ENCODE measurements at regions not wholly inside any gene's neighbourhood (a gene's known extent, or its start where the extent isn't known, plus 50 kb on each side); places are given as distances from the start of the nearest gene placed in this dataset.

- 93% methylated on average over 3 of the region's 3 CpGs for WGBS (ENCODE audit: insufficient coverage)
- H3K27ac ChIP-seq (ENCODE audit: low read length), result no peak overlapping the region
- DNase-seq (no peak), ATAC-seq (no peak)
- no peak for TF ChIP-seq CTCF (IDR thresholded peaks at IDR 0.05)
- H3K9me3 Mint-ChIP-seq, result peaks cover 10 to 13% of the 10 kb centered on the region in 2 donors
- H3K4me3 ChIP-seq (ENCODE audit: low read length), result no peak overlapping the region
- no peaks in the 10 kb centered on the region for H3K27me3 ChIP-seq (ENCODE audit: control insufficient read depth, insufficient read depth, low read length)
- H3K4me1 ChIP-seq (ENCODE audit: control insufficient read depth, insufficient read depth, low read length), result no peaks in the 10 kb centered on the region
- H3K27ac Mint-ChIP-seq, result no peak overlapping the region
- no peaks in the 10 kb centered on the region for H3K36me3 ChIP-seq (ENCODE audit: control insufficient read depth, insufficient read depth, low read length)
- no peak overlapping the region for H3K4me3 Mint-ChIP-seq
- H3K9me3 ChIP-seq (ENCODE audit: control insufficient read depth, insufficient read depth, low read length), result no peaks in the 10 kb centered on the region
- no peaks in the 10 kb centered on the region for H3K36me3 Mint-ChIP-seq
- no peaks in the 10 kb centered on the region for H3K27me3 Mint-ChIP-seq (ENCODE audit: low read depth in 2 of 2)
- no peaks in the 10 kb centered on the region for H3K4me1 Mint-ChIP-seq
- intact Hi-C loops (cut with micrococcal nuclease), result no loop called here
Measured at GRCh38 chr1:95435611-95436010, 201.6 kb downstream of the RWDD3 start.

- no peaks in the 10 kb centered on the region for H3K9me3 ChIP-seq (ENCODE audit: control insufficient read depth, insufficient read depth, low read length)
- no peak overlapping the region for H3K27ac ChIP-seq (ENCODE audit: low read length)
- no peak for ATAC-seq
- H3K36me3 Mint-ChIP-seq, result no peaks in the 10 kb centered on the region
- peaks cover 13 to 14% of the 10 kb centered on the region in 2 donors for H3K9me3 Mint-ChIP-seq
- H3K36me3 ChIP-seq (ENCODE audit: control insufficient read depth, insufficient read depth, low read length), result no peaks in the 10 kb centered on the region
- WGBS (ENCODE audit: insufficient coverage), result 71% methylated on average over 2 of the region's 3 CpGs
- H3K4me1 ChIP-seq (ENCODE audit: control insufficient read depth, insufficient read depth, low read length), result no peaks in the 10 kb centered on the region
- H3K27me3 Mint-ChIP-seq (ENCODE audit: low read depth in 2 of 2), result no peaks in the 10 kb centered on the region
- no peak for TF ChIP-seq CTCF (IDR thresholded peaks at IDR 0.05)
- H3K4me1 Mint-ChIP-seq, result no peaks in the 10 kb centered on the region
- H3K27me3 ChIP-seq (ENCODE audit: control insufficient read depth, insufficient read depth, low read length), result no peaks in the 10 kb centered on the region
- intact Hi-C loops (cut with micrococcal nuclease), result no loop called here
- no peak overlapping the region for H3K4me3 Mint-ChIP-seq
- H3K4me3 ChIP-seq (ENCODE audit: low read length), result no peak overlapping the region
- no peak overlapping the region for H3K27ac Mint-ChIP-seq
- DNase-seq, result no peak
Measured at GRCh38 chr1:95437011-95437410, 203.0 kb downstream of the RWDD3 start.

GRCh38 chr1:95437781-95438180 lies 203.8 kb downstream of the RWDD3 start:
- H3K36me3 Mint-ChIP-seq, result no peaks in the 10 kb centered on the region
- H3K27me3 ChIP-seq (ENCODE audit: control insufficient read depth, insufficient read depth, low read length), result no peaks in the 10 kb centered on the region
- H3K27me3 Mint-ChIP-seq (ENCODE audit: low read depth in 2 of 2), result no peaks in the 10 kb centered on the region
- intact Hi-C loops (cut with micrococcal nuclease), result no loop called here
- H3K4me3 ChIP-seq (ENCODE audit: low read length), result no peak overlapping the region
- H3K9me3 ChIP-seq (ENCODE audit: control insufficient read depth, insufficient read depth, low read length), result no peaks in the 10 kb centered on the region
- no peak overlapping the region for H3K4me3 Mint-ChIP-seq
- no peak for DNase-seq
- no peak overlapping the region for H3K27ac Mint-ChIP-seq
- H3K9me3 Mint-ChIP-seq, result peaks cover 13 to 14% of the 10 kb centered on the region in 2 donors
- no peaks in the 10 kb centered on the region for H3K4me1 ChIP-seq (ENCODE audit: control insufficient read depth, insufficient read depth, low read length)
- no peak for ATAC-seq
- H3K27ac ChIP-seq (ENCODE audit: low read length), result no peak overlapping the region
- 44% methylated on average over 4 of the region's 6 CpGs for WGBS (ENCODE audit: insufficient coverage)
- TF ChIP-seq CTCF (IDR thresholded peaks at IDR 0.05), result no peak
- H3K4me1 Mint-ChIP-seq, result no peaks in the 10 kb centered on the region
- no peaks in the 10 kb centered on the region for H3K36me3 ChIP-seq (ENCODE audit: control insufficient read depth, insufficient read depth, low read length)

- H3K4me3 Mint-ChIP-seq, result no peak overlapping the region
- H3K9me3 ChIP-seq (ENCODE audit: control insufficient read depth, insufficient read depth, low read length), result no peaks in the 10 kb centered on the region
- no peaks in the 10 kb centered on the region for H3K27me3 ChIP-seq (ENCODE audit: control insufficient read depth, insufficient read depth, low read length)
- no peaks in the 10 kb centered on the region for H3K27me3 Mint-ChIP-seq (ENCODE audit: low read depth in 2 of 2)
- ATAC-seq (no peak), DNase-seq (no peak)
- H3K27ac ChIP-seq (ENCODE audit: low read length), result no peak overlapping the region
- H3K4me3 ChIP-seq (ENCODE audit: low read length), result no peak overlapping the region
- no peaks in the 10 kb centered on the region for H3K36me3 ChIP-seq (ENCODE audit: control insufficient read depth, insufficient read depth, low read length)
- intact Hi-C loops (cut with micrococcal nuclease), result no loop called here
- no peak for TF ChIP-seq CTCF (IDR thresholded peaks at IDR 0.05)
- no peaks in the 10 kb centered on the region for H3K36me3 Mint-ChIP-seq
- no peaks in the 10 kb centered on the region for H3K4me1 Mint-ChIP-seq
- H3K27ac Mint-ChIP-seq, result no peak overlapping the region
- 48% methylated on average over 1 of the region's 4 CpGs for WGBS (ENCODE audit: insufficient coverage)
- peaks cover 9 to 10% of the 10 kb centered on the region in 2 donors for H3K9me3 Mint-ChIP-seq
- no peaks in the 10 kb centered on the region for H3K4me1 ChIP-seq (ENCODE audit: control insufficient read depth, insufficient read depth, low read length)
Measured at GRCh38 chr1:95438218-95438948, 204.4 kb downstream of the RWDD3 start.
